HepG2 (cell line): ENCODE measurements at regions not wholly inside any gene's neighbourhood (a gene's known extent, or its start where the extent isn't known, plus 50 kb on each side); places are given as distances from the start of the nearest gene placed in this dataset.

ENCODE experiments used
- AGO2 ChIP-seq: fragments of 200-400 bp; formaldehyde crosslinking; optimal IDR thresholded peaks from 2 replicates; pipeline ENCODE3; 2017; ENCODE audit warnings: mild to moderate bottlenecking, low read depth, low read length, moderate library complexity
- FOXC1 ChIP-seq: sonication (generic); formaldehyde crosslinking; IDR thresholded peaks from 2 replicates; pipeline ENCODE4 v1.8.0; 2022; ENCODE audit warnings: mild to moderate bottlenecking, missing genetic modification reagents, borderline replicate concordance
- HNRNPH1 ChIP-seq: fragments of 200-400 bp; formaldehyde crosslinking; optimal IDR thresholded peaks from 2 replicates; pipeline ENCODE3; 2017; ENCODE audit warnings: mild to moderate bottlenecking, low read depth, low read length
- MAFF ChIP-seq: IDR thresholded peaks from 2 replicates; pipeline ENCODE4 v1.6.1; 2011; ENCODE audit warnings: low read depth, low read length, improper control_type of control experiment
- MED13 ChIP-seq: sonication (generic); formaldehyde crosslinking; IDR thresholded peaks from 2 replicates; pipeline ENCODE4 v1.5.0; 2020; ENCODE audit warnings: missing genetic modification reagents
- MXI1 ChIP-seq: IDR thresholded peaks from 3 replicates; pipeline ENCODE4 v1.6.1; 2012; ENCODE audit warnings: low read depth, low read length, inconsistent platforms, borderline replicate concordance
- NR2F1 ChIP-seq, 2 experiments: fragments of 450-650 bp in 1 of 2; formaldehyde crosslinking in 1 of 2; IDR thresholded peaks; 2 replicates each; pipeline versions ENCODE4 v1.5.0 to v1.6.1; 2016 to 2020; ENCODE audit warnings: mild to moderate bottlenecking in 1 of 2, missing compliant biosample characterization in 1 of 2, missing genetic modification reagents in 1 of 2, moderate library complexity in 1 of 2
- PHB2 ChIP-seq: fragments of 450-650 bp; IDR thresholded peaks from 2 replicates; pipeline ENCODE4 v1.6.1; 2018; ENCODE audit not compliant: partially characterized antibody
- RAD21 ChIP-seq: fragments of 450-650 bp; formaldehyde crosslinking; IDR thresholded peaks from 2 replicates; pipeline ENCODE4 v1.5.0; 2020; ENCODE audit warnings: mild to moderate bottlenecking
- RARG ChIP-seq: sonication (generic); formaldehyde crosslinking; IDR thresholded peaks from 2 replicates; pipeline ENCODE4 v1.4.0; 2020; ENCODE audit warnings: low read depth, mild to moderate bottlenecking, missing genetic modification reagents
- SOX6 ChIP-seq, 2 experiments: fragments of 450-650 bp in 1 of 2; sonication (generic) in 1 of 2; formaldehyde crosslinking in 1 of 2; IDR thresholded peaks; 2 replicates each; pipeline versions ENCODE4 v1.4.0 to v1.6.1; 2017 to 2020; ENCODE audit warnings: antibody characterized with exemption in 1 of 2, mild to moderate bottlenecking in 1 of 2, missing genetic modification reagents in 1 of 2
- TARDBP ChIP-seq: sonication (generic); formaldehyde crosslinking; IDR thresholded peaks from 2 replicates; pipeline ENCODE4 v1.8.0; 2022; ENCODE audit warnings: mild to moderate bottlenecking, missing genetic modification reagents
- TCF12 ChIP-seq, 2 experiments: fragments of 450-650 bp in 1 of 2; sonication (generic) in 1 of 2; formaldehyde crosslinking in 1 of 2; IDR thresholded peaks; 2 replicates each; pipeline versions ENCODE4 v1.6.1 to v1.8.0; 2017 to 2022; ENCODE audit warnings: antibody characterized with exemption in 1 of 2, mild to moderate bottlenecking in 1 of 2, missing genetic modification reagents in 1 of 2, moderate library complexity in 1 of 2
- TEAD3 ChIP-seq: optimal IDR thresholded peaks from 2 replicates; pipeline ENCODE3; 2016; ENCODE audit warnings: borderline replicate concordance
- ZBTB38 ChIP-seq: sonication (generic); formaldehyde crosslinking; IDR thresholded peaks from 2 replicates; pipeline ENCODE4 v1.5.1; 2020; ENCODE audit warnings: mild to moderate bottlenecking, missing genetic modification reagents
- ZNF382 ChIP-seq: sonication (generic); formaldehyde crosslinking; IDR thresholded peaks from 2 replicates; pipeline ENCODE4 v1.5.0; 2020; ENCODE audit warnings: missing genetic modification reagents, mild to moderate bottlenecking, borderline replicate concordance
- ZNF530 ChIP-seq: sonication (generic); formaldehyde crosslinking; IDR thresholded peaks from 2 replicates; pipeline ENCODE4 v1.5.0; 2020; ENCODE audit warnings: low read depth, mild to moderate bottlenecking, missing genetic modification reagents
- TF ChIP-seq, protein P1 (sequence below): sonication (generic); formaldehyde crosslinking; IDR thresholded peaks from 2 replicates; pipeline ENCODE4 v1.5.1; 2020; ENCODE audit warnings: mild to moderate bottlenecking, moderate library complexity, missing genetic modification reagents
- TF ChIP-seq, protein P2 (sequence below), 2 experiments: sonication (generic) in 1 of 2; formaldehyde crosslinking in 1 of 2; IDR thresholded peaks; 2 replicates each; pipeline versions ENCODE4 v1.4.0 to v1.6.1; 2018 to 2020; ENCODE audit warnings: missing genetic modification reagents in 2 of 2, borderline replicate concordance in 1 of 2, low read depth in 1 of 2, mild to moderate bottlenecking in 1 of 2, missing biosample characterization in 1 of 2
- TF ChIP-seq, protein P3 (sequence below): IDR thresholded peaks from 2 replicates; pipeline ENCODE4 v1.6.1; 2016; ENCODE audit warnings: low read depth, borderline replicate concordance
- TF ChIP-seq, protein P4 (sequence below): sonication (generic); formaldehyde crosslinking; IDR thresholded peaks from 2 replicates; pipeline ENCODE4 v1.8.1; 2023; ENCODE audit warnings: missing genetic modification reagents, mild to moderate bottlenecking, borderline replicate concordance
- TF ChIP-seq, protein P5 (sequence below): IDR thresholded peaks from 2 replicates; pipeline ENCODE4 v1.6.1; 2018; ENCODE audit warnings: missing genetic modification reagents, mild to moderate bottlenecking, missing compliant biosample characterization
- TF ChIP-seq, protein P6 (sequence below): IDR thresholded peaks from 2 replicates; pipeline ENCODE4 v1.6.1; 2016; ENCODE audit warnings: missing genetic modification reagents, missing compliant biosample characterization

DNA sequence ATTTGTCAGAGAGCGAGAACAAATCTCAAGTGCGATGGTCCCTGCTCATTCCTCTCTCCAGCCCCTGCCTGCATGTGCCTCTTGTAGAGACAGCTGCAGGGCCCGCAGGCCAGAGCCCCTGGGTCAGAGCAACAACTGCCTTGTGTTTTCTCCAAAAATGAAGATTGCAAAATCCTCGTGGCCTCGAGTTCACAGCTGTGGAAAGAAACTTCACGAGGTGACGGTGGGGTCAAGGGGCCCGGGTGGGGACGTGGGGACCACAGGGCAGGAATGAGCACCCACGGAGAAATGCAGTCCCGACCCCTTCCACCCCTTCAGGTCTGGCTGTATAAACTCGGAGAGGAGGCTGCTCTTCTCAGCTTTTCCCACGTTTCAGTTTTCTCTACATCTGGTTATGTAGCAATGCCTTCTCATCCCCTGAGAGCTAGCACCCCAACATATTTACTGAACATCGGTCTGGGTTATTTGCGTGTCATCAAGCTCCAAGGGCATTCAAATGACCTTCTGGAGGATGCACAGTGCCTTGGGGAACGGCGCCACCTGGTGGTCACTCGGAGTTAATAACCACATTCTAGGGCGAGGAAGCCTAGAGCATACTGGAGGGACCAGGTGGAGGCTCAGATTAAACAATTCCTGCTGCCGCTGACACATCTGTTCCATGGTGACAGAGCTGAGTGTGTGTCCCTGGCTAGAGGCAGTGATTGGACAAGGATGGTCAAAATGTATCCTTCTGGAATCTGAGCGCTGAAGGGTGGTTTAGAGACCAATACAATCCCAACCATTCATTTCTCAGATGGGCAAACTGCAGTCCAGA, 91.4 kb upstream of the CYRIA start (continued):
- TF ChIP-seq, protein P1, sequence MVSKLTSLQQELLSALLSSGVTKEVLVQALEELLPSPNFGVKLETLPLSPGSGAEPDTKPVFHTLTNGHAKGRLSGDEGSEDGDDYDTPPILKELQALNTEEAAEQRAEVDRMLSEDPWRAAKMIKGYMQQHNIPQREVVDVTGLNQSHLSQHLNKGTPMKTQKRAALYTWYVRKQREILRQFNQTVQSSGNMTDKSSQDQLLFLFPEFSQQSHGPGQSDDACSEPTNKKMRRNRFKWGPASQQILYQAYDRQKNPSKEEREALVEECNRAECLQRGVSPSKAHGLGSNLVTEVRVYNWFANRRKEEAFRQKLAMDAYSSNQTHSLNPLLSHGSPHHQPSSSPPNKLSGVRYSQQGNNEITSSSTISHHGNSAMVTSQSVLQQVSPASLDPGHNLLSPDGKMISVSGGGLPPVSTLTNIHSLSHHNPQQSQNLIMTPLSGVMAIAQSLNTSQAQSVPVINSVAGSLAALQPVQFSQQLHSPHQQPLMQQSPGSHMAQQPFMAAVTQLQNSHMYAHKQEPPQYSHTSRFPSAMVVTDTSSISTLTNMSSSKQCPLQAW (CRISPR knock-in tag), result 0 out of 2 replicates have a peak, but pooled peaks have one; percentile 35
- TF ChIP-seq, protein P2, sequence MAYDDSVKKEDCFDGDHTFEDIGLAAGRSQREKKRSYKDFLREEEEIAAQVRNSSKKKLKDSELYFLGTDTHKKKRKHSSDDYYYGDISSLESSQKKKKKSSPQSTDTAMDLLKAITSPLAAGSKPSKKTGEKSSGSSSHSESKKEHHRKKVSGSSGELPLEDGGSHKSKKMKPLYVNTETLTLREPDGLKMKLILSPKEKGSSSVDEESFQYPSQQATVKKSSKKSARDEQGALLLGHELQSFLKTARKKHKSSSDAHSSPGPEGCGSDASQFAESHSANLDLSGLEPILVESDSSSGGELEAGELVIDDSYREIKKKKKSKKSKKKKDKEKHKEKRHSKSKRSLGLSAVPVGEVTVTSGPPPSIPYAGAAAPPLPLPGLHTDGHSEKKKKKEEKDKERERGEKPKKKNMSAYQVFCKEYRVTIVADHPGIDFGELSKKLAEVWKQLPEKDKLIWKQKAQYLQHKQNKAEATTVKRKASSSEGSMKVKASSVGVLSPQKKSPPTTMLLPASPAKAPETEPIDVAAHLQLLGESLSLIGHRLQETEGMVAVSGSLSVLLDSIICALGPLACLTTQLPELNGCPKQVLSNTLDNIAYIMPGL (CRISPR knock-in tag; IDR thresholded peaks at IDR 0.05; ENCODE audit: borderline replicate concordance in 1 of 2, low read depth in 1 of 2), result 0 out of 4 replicates have a peak, but pooled peaks of 1 of the 2 experiments have one; percentile 40
- TF ChIP-seq SOX6 (IDR thresholded peaks at IDR 0.05) (no peak), SOX6 (CRISPR knock-in tag; IDR thresholded peaks at IDR 0.05) (no peak), ZBTB38 (0 out of 2 replicates have a peak, but pooled peaks have one; percentile 12), FOXC1 (CRISPR knock-in tag) (no peak), MED13 (CRISPR knock-in tag) (no peak), RARG (CRISPR knock-in tag) (no peak), HNRNPH1 (no peak), AGO2 (no peak), TARDBP (CRISPR knock-in tag) (0 out of 2 replicates have a peak, but pooled peaks have one; percentile 16), RAD21 (peak; percentile 84), MXI1 (0 out of 3 replicates have a peak, but pooled peaks have one; percentile 31), TEAD3 (CRISPR knock-in tag) (peak; percentile 61), PHB2 (no peak), MAFF (no peak), TCF12 (IDR thresholded peaks at IDR 0.05) (no peak), TCF12 (CRISPR knock-in tag; IDR thresholded peaks at IDR 0.05) (no peak), ZNF530 (CRISPR knock-in tag) (no peak), ZNF382 (CRISPR knock-in tag) (no peak), NR2F1 (CRISPR knock-in tag; IDR thresholded peaks at IDR 0.05) (0 out of 4 replicates have a peak, but pooled peaks of 1 of the 2 experiments have one; percentile 47)
- TF ChIP-seq, protein P3, sequence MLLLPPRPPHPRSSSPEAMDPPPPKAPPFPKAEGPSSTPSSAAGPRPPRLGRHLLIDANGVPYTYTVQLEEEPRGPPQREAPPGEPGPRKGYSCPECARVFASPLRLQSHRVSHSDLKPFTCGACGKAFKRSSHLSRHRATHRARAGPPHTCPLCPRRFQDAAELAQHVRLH, result peak; percentile 44; the same call in 1 of the 2 replicates
- TF ChIP-seq, protein P4, sequence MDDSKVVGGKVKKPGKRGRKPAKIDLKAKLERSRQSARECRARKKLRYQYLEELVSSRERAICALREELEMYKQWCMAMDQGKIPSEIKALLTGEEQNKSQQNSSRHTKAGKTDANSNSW, result no peak
- TF ChIP-seq, protein P5, sequence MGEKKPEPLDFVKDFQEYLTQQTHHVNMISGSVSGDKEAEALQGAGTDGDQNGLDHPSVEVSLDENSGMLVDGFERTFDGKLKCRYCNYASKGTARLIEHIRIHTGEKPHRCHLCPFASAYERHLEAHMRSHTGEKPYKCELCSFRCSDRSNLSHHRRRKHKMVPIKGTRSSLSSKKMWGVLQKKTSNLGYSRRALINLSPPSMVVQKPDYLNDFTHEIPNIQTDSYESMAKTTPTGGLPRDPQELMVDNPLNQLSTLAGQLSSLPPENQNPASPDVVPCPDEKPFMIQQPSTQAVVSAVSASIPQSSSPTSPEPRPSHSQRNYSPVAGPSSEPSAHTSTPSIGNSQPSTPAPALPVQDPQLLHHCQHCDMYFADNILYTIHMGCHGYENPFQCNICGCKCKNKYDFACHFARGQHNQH (CRISPR knock-in tag), result peak; percentile 34; the same call in 1 of the 2 replicates
- TF ChIP-seq, protein P6, sequence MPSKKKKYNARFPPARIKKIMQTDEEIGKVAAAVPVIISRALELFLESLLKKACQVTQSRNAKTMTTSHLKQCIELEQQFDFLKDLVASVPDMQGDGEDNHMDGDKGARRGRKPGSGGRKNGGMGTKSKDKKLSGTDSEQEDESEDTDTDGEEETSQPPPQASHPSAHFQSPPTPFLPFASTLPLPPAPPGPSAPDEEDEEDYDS (CRISPR knock-in tag), result 0 out of 2 replicates have a peak, but pooled peaks have one; percentile 9
